Effector CD8-positive, alpha-beta T cell (primary cell): ENCODE measurements at regions not wholly inside any gene's neighbourhood (a gene's known extent, or its start where the extent isn't known, plus 50 kb on each side); places are given as distances from the start of the nearest gene placed in this dataset.

Experiments used
- DNase-seq: peaks from one replicate; lab custom pipeline; 2025; lab: John Stamatoyannopoulos, UW

DNA sequence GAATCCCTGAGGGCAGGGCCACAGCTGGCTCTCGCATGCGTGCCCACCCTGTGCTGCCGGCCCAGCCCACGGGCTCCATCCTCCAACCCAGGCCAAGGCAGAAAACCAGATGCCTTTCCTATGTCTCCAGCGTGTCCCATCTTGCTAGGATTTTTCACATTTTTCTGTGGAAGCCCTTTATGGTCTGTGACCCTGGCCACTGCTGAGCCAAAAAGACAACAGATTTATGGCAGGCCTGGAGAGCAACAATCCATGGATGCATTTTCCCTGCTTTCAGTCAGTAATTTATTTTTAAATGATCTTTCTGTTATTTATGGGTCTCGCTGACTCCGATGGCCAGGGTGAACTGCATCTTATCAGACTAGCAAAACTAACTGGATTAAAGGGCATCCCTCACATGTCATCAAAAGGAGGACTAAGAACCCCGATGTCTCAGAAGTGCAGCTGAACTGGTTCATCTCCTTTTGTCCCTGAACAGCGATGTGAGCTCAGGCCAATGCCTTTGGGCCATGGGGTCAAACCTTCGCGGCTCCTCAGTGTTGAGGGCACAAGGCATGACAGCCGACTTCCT lies 346.0 kb downstream of the CYRIA start:
- DNase-seq, result no peak

DNA sequence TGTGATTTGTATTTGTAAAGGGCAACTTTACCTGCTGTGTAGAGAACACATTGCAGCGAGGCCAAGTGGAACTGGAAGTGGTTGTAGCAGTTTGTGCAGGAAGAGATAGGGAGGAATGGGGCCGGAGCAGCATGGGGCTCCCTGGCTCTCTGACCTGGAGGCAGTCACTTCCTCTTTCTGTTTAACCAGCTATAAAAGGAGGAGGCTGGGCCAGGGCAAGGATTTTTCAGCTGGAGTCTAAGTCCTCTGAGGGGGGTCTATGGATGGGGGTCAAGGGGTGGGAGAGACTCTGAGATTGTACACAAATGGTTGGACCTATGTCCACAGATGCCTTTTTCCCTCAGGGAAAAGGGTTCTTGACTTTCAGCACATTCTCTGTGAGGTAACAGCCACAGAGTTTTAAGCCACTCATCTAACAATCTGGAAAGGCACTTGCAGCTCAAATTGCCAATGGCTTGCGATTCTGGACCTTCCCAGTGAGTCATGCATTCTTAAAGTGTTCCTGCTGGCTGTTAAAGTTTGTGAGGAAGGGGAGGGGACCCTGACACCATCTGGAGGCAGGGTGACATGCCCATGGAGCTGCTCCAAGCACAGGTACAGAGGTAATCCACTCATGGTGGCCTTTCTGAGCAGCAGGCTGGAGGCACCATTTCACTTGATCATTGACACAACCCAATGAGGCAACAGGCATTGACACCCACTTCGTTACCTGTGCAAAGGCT lies 347.0 kb downstream of the CYRIA start:
- no peak for DNase-seq

DNA sequence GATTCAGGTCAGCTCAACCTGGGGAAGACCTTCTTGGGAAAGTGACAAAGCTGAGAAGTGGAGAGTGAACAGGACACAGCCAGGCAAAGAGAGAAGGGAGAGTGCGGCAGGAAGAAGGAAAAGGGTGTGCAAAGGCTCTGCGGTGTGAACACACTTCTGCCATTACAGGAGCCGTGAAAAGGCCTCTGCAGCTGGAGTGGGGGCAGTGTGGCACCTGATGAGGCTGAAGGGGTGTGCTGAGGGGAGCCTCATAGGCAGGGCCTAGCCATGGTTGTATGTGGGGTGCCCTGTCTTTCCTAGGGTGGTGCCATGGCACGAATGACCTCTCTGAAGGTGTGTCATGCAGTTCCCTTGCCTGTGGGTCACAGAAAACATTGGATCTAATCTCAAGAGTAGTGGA lies 347.6 kb downstream of the CYRIA start:
- no peak for DNase-seq

DNA sequence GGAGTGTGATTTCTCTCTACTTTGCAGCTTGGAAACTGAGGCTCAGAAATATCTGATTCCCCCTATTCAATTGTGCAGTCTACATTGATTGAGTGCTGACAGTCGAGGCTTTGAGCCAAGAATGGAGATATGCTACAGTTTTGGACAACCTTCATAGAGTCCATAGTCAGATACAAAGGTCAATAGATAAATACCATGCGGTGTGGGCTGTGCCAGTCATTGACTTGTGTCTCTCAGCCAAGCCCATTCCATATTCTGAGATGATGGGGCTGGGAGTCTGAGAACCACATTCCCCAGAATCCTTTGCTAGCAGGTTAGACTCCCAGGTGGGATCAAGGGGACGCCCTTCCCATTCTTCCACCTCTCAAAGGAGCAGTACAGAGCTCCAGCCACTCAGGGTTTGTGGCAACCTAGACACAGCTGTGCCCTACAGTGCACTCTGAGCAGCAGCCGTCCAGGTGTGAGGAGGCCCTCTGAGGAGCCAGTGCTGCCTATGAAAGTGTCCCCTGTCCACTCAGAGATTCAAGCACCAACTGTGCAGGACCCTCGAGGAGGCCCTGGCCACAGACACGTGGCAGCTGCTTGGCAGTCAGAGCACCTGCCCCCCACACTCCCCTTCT lies 348.3 kb downstream of the CYRIA start:
- DNase-seq, result no peak

DNA sequence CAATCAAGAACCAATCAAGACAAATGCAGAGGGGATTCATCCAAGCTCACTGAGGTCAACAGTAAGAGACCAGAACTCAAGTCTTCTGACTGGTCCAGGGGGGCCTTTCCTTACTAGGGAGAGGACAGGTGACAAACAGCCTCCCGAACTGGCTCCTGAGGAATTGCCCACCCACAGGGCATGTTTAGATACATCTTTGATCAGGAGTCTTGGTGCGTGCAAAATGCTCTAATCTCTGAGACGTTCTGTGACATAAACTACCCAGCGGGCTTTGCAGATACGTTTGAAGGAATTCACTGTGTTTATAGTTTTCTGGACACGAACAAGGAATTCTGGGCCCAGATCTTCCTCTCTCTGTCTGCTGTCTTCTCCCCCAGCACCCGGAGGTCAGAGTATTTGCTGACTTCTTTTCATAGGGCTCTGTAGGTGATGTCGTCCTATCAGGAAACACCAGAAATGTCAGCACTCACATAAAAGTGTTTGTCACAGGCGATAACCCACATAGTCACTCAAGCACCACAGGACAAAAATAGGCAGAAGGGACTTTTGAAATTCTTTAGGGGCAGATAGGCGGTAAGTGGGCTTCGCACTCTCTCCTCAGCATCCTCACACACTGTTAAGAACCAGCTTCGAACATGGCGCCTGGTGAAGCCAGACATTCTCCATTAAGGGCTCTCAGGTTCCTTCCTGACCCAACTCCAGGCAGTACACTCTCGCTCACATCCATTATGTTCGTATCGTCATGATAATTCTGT lies 349.0 kb downstream of the CYRIA start:
- no peak for DNase-seq

DNA sequence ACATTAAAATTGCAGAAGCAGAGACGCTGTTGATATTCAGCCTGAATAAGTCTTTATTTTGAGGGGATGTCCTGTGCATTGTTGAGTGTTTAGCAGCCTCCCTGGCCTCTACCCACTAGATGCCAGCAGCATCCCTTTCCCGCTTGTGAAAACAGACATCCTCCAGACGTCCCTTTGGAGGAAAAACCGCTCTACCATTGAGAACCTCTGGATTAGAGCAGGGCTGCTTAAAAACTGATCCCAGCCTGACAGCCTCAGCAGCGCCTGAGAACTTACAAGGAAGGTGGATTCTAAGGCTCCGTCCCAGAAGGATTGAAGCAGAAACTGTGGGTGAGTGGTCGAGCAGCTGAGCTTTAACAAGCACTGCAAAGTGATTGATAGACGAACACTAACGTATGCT lies 349.7 kb downstream of the CYRIA start:
- DNase-seq, result no peak

DNA sequence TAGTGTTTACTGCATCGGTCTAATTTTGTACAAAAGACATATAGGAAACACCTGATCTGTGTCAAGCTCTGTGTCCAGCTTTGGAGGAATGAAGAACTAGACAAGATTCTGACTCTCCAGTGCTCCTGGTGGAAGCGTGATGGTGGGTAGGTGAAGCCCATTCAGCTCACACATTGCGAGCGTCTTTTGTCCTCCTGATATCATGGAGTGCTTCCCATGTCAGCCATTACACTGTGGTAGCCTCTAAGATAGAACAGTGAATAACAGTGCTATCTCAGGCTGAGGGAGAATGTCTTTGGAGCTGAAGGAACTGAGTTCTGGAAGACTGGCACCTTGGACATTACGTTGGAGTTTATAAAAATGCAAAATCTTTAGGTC lies 350.2 kb downstream of the CYRIA start:
- no peak for DNase-seq

DNA sequence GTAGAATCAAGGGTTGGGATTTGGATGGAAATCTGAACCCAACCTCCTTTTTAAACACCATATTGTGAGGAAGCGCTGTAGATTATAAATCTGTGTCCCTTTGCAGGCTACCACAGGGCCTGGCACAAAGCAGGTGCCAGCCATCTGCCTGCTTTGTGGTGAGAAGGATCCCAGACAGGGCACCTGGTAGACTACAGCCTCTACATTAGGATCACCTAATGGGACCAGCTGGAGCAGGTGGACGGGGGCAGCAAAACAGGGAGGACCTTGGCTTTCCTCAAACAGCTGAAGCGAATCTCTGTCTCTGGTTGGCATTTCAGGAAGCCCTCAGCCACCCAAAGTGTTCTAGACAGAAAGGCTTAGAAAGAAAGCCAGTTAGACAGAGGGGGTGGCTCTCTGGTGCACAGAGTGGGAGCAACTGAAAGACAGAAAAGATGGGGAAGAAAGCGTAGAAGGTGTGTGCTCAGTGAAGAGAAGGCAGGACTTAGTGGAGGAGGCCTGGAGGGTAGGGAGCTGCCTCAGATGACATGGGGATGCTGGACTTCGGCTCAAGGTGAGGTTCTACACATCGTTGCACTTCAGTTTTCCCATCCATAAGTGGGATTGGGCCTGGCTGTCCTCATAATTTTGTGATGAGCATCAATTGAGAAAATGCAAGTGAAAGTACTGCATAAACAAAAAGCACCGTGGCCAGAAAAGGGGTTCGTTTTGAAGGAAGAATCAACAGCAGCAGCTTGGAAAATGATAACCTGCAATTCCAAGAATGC lies 350.8 kb downstream of the CYRIA start:
- no peak for DNase-seq

DNA sequence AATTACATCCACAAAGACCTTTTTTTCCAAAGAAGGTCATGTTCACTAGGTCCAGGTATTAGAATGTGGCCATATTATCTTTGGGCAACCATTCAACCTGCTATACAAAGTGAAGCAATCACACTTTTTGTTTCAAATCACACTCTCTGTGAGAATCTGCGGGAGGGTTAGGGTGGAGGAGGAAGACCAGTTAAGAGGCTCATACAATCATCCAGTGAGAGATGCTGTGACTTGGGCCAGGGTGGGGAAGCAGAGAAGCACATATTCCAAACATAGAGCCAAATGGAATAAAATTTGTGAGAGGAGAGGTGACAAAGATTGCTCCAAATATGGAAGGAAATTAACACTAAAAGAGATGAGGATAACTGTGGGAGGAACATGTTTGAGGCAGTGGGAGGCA lies 351.6 kb downstream of the CYRIA start:
- no peak for DNase-seq

DNA sequence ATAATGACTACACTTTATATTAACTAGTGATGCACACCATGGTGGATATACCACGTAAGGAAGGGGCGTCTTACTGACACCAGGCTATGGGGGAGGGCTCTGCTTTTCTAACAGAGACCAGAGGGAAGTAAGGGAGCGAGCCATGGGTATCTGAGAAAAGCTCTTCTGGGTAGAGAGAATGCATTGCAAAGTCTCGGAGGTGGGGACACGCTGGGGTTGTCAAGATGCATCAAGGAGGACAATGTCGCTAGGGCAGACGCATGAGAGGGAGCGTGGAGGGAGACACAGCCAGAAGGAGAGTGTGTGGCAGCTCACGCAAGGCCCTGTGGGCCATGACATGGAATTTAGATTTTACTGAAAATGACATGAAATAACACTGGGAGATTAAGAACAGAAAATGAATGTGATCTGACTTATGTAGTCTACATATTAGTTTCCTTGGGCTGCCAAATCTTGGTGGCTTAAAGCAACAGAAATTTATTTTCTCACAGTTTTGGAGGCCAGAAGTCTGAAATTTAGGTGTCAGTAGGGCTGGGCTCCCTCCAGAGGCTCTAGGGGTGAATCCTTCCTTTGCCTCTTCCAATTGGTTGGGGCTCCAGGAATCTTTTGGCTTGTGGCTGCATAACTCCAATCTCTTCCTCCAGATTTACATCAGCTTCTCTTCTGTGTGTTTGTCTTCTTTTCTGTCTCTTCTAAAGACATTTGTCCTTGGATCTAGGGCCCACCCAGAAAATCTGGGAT lies 352.2 kb downstream of the CYRIA start:
- no peak for DNase-seq

DNA sequence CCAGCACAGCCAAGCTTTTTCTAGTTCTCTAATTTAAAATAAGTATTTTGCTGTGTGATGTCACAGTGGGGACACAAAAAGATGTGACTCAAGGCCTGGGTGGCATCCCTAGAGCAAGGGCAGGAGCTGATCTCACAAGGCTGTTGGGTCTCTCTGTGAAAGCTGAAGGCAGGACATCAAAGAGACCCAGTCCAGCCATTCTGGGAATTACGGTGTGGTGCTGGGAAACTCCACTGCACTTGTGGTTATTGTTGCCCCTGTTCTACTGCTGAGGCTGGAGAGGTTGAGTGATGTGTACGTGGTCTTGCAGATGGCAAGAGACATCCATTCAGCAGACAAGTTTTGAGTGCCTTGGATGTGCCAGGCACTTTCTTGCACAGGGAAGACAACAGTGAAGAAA lies 352.9 kb downstream of the CYRIA start:
- no peak for DNase-seq

DNA sequence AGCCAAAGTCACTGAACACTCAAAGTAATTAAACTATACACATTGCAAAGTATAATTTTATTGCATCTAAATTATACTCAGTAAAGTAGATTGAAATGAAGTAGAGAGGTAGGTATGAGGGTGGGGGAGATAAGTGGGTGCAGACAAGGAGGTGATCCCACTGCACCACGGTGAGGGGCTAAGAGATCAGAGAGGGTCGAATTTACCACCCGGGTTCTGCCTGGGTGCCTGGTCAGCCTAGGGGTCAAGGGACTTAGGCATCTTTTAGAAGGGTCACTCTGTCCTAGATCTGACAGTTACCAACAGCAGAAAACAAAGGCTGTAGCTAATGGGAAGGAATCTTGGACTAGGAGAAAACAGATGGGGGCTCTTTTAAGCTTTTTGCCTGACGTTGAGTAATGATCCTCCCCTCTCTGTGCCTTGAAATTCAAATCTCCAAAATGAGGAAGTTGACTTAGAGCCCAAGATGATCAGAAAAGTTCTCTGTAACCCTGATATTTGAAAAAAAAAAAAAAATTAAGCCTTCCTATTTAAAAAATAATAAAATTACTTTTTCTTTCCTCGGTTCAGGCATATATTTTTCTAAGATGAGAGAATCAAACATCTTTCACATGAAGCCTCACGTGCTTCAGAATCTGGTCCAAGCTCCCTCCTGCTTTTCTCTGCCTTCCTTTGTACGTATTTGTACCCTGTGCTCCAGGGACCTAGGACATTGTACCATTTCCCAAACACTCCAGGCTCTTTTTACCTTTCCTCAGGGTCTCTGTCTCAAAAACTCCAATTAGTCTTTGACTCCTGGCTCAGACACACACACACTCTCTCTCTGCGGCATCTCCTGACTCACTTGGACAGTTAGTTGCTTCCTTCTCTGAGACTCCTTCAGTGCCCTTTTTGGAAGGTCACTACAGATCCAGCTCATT lies 353.9 kb downstream of the CYRIA start:
- DNase-seq, result no peak

DNA sequence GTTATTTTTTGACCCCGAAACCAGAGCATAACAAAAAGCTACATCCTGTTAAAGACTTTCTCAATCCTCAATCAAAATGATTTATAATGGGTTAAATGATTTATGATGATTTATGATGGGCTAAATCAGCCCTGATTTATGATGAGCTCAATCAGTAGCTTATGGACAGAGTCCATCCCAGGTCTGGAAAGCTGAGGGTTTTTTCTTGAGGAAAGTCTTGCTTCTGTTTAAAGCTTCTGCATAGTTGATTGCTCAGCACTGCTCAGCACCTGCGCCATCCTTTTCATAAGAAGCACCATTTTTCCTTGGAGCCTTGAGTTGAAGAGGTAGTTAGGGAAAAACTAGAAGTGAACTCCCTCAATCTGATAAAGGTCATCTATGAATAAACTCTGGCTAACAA lies 356.8 kb downstream of the CYRIA start:
- no peak for DNase-seq

DNA sequence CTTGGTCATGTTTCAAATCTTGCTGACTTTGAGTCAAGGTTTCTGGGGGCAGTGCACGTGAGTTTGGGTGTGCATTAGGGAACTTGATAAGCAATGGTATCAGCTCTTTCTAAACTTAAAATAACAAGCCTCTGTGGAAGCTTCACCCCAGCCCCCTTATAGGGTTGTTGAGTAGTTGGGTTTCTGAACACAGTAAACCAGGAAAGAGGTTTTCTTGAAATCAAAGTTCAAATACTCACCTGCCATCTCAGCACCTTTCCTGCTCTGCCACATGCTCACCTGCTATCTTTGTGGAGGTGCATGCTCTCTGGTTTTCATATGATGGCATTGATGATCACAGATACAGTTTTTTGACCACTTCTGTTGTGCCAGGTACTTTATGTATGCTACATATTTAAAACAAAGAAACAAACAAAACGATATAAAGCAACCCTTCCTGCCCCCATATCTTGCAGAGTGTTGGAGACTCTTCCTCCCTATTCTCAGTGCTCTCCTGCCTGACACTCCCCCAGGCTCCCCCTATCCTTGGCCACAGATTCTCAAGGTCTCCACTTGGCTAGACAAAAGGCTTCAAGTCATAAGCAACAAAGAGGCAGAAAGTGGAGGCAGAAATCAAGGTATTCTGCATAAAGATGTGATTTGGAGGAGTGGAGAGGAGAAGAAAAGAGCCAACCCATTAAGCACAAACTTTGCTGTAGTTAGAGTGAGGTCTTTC lies 360.6 kb downstream of the CYRIA start:
- no peak for DNase-seq

DNA sequence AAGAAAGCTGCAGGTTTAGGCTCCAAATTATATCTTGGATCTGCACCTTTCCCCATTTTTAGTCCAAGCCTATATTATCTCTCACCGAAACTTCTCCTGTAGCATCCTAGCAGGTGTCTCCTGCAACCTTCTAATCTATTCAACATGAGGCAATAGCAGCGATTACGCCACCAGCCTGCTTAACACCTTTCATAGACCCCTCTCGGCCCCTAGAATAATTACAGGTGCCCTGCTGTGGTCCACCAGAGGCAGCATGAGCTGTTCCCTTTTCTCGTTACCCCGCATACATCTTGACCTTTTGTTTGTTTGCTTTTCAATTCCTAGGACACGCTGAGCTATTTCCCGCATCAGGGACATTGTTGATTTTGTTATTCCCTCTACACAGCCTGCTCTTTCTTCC lies 361.9 kb downstream of the CYRIA start:
- DNase-seq, result no peak

DNA sequence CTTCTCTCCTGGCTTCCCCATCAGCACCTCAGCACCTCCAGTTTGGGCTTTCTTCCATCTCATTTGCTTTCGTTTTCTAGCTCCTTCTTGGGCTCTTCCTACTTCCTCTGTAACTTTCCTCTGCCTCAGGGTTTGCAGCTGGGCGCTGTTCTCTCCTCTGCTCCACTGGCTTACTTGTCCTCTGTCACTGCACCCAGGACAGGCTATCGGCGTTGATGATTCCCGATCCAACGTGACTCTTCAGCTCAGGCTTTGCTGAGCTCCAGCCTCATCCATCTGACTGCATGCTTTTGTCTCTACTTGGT lies 362.4 kb downstream of the CYRIA start:
- DNase-seq, result no peak

DNA sequence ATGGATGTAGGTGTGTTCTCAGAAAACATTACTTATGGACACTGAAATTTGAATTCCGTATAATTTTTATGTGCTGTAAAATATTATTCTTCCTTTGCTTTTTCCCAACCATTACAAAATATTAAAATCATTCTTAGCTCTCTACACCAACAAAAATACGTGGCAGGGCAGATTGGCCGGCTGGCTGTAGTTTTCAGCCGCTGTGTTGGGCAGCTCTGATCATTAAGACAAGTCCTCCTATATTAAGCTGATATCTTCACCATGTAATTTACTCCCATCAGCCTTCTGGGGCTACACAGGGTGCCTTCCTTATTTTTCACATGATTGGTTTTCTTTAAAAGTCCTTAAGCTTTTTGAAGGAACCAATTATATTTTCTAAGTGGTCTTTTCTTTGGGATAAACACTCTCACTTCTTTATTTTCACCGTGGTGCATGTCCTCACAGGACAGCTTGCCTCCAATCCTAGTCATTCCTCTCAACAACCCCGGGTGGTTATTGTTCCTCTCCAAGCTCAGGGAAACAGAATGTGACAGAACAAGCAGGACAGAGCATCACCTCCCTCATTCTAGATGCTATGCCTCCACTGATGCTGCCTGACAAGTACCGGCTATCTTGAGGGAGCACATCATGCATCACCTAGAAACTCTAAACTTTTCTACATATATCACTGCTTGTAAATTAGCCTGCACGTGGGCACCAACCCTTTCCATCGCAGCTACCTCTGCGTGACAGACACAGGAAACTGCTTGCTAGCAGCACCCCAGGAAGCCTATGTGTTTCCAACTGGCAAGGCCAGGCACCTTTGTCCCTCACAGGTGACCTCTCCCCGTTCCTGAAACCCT lies 362.3 kb downstream of the MYCN start:
- DNase-seq, result no peak

DNA sequence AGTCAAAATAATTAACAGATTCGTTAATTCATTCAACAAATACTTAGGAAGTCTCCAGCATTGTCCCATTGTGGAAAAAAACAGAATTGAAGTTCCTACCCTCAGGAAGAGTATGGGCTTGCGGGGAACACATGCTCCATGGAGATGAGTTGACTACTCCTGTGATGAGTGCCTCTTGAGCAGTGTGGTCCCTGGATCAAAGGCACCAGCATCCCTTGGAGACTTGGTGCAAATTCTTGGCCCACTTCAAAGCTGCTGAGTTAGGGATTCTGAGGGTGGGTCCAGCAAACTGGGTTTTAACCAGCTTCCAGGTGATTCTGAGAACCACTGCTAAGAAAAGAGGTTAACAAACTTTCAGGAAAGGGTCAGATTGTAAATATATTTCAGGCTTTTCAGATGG lies 361.6 kb downstream of the MYCN start:
- DNase-seq, result no peak

DNA sequence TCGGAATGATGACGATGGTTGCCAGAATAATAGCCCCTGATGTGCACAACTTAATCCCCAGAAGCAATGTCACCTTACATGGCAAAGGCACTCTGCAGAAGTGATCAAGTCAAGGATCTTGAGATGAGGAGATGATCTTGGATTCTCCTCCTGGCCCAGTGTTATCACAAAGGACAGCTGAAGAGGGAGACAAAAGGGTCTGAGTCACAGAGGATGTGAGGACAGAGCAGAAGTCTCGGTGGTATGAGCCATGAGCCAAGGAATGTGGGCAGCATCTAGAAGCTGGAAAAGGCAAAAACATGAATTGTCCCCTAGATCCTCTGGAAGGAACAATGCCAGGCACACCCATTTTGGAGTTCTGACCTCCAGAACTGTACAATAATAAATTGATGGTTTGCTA lies 358.5 kb downstream of the MYCN start:
- no peak for DNase-seq
